HEK293 (cell line): ENCODE measurements at regions not wholly inside any gene's neighbourhood (a gene's known extent, or its start where the extent isn't known, plus 50 kb on each side); places are given as distances from the start of the nearest gene placed in this dataset.

Experiments
- CTCF ChIP-seq: fragments of 450-650 bp; formaldehyde crosslinking; IDR thresholded peaks from 2 replicates; pipeline ENCODE4 v1.5.1; 2016; ENCODE audit warnings: missing biosample characterization, missing genetic modification characterization
- REST ChIP-seq: fragments of 450-650 bp; formaldehyde crosslinking; IDR thresholded peaks from 2 replicates; pipeline ENCODE4 v1.5.1; 2016; ENCODE audit warnings: missing biosample characterization, missing genetic modification characterization
- SP2 ChIP-seq: fragments of 450-650 bp; formaldehyde crosslinking; IDR thresholded peaks from 2 replicates; pipeline ENCODE4 v1.5.1; 2016; ENCODE audit warnings: missing biosample characterization, missing genetic modification characterization

GRCh38 chr13:49859560-49859959, 67.1 kb upstream of the KPNA3 start:
- TF ChIP-seq REST (tag by site-specific recombination): no peak
- no peak for TF ChIP-seq SP2 (tag by site-specific recombination)
- TF ChIP-seq CTCF (tag by site-specific recombination): no peak
